ENCODE measurements at regions not wholly inside any gene's neighbourhood (a gene's known extent, or its start where the extent isn't known, plus 50 kb on each side); places are given as distances from the start of the nearest gene placed in this dataset.

- H3K4me1 ChIP-seq: no peaks in the 10 kb centered on the region
- TF ChIP-seq EHF (CRISPR knock-in tag; IDR thresholded peaks at IDR 0.05) (no peak), KDM1A (IDR thresholded peaks at IDR 0.05; ENCODE audit: low read depth) (no peak), EP300 (IDR thresholded peaks at IDR 0.05) (no peak), FOSB (CRISPR knock-in tag; IDR thresholded peaks at IDR 0.05) (no peak), POLR2A (IDR thresholded peaks at IDR 0.05; ENCODE audit: low read length) (no peak), TFCP2L1 (CRISPR knock-in tag; IDR thresholded peaks at IDR 0.05) (no peak), JUNB (IDR thresholded peaks at IDR 0.05) (no peak), HEYL (CRISPR knock-in tag; IDR thresholded peaks at IDR 0.05) (no peak), RNF2 (IDR thresholded peaks at IDR 0.05; ENCODE audit: borderline replicate concordance, low read depth) (no peak), MAZ (IDR thresholded peaks at IDR 0.05; ENCODE audit: borderline replicate concordance, low read depth, low read length) (no peak), CBX2 (IDR thresholded peaks at IDR 0.05; ENCODE audit: borderline replicate concordance, low read depth) (no peak), CEBPB (IDR thresholded peaks at IDR 0.05) (no peak), ZSCAN20 (CRISPR knock-in tag; IDR thresholded peaks at IDR 0.05) (no peak), HOXB5 (CRISPR knock-in tag; IDR thresholded peaks at IDR 0.05) (no peak), POLR2AphosphoS2 (conservative IDR thresholded peaks at IDR 0.05; ENCODE audit: low read length) (no peak), PBX3 (IDR thresholded peaks at IDR 0.05) (no peak), ATOH8 (CRISPR knock-in tag; IDR thresholded peaks at IDR 0.05; ENCODE audit: low read depth) (no peak)
- no peaks in the 10 kb centered on the region for H3K9me3 ChIP-seq
- ChIA-PET POLR2A (no interaction called here), CTCF (no interaction called here)
- no peak overlapping the region for H3K4me3 ChIP-seq
- H3K27ac ChIP-seq: no peak overlapping the region
- DNase-seq (ENCODE audit: low read depth in 1 of 2, low spot score in 1 of 2): no peak
- ATAC-seq: no peak
- WGBS (ENCODE audit: missing lambda C conversion rate): 6% methylated on average over 2 of the region's 2 CpGs
- no peak overlapping the region for H3K4me2 ChIP-seq
- no peak for FAIRE-seq
These were observed 604.0 kb upstream of the ANO3 start for GRCh38 chr11:25727944-25728343.

GRCh38 chr11:25730230-25730629 is 601.7 kb upstream of the ANO3 start:
- H3K4me2 ChIP-seq: no peak overlapping the region
- H3K4me3 ChIP-seq: no peak overlapping the region
- no peaks in the 10 kb centered on the region for H3K9me3 ChIP-seq
- ATAC-seq (no peak), DNase-seq (ENCODE audit: low read depth in 1 of 2, low spot score in 1 of 2) (no peak), FAIRE-seq (no peak)
- TF ChIP-seq MAFK (IDR thresholded peaks at IDR 0.05; ENCODE audit: partially characterized antibody) (peak; percentile 50), GATA3 (IDR thresholded peaks at IDR 0.05; ENCODE audit: borderline replicate concordance) (no peak)
- 28% methylated on average over 2 of the region's 2 CpGs for WGBS (ENCODE audit: missing lambda C conversion rate)
- no peak overlapping the region for H3K27ac ChIP-seq
- CTCF ChIA-PET: no interaction called here
- no peaks in the 10 kb centered on the region for H3K4me1 ChIP-seq
- POLR2A ChIA-PET: no interaction called here

GRCh38 chr11:25733777-25734176 is 598.2 kb upstream of the ANO3 start:
- DNase-seq (ENCODE audit: low read depth in 1 of 2, low spot score in 1 of 2): no peak
- CTCF ChIA-PET: no interaction called here
- no peaks in the 10 kb centered on the region for H3K4me1 ChIP-seq
- POLR2A ChIA-PET: no interaction called here
- no peak for ATAC-seq
- H3K4me2 ChIP-seq: no peak overlapping the region
- 3% methylated on average over 2 of the region's 2 CpGs for WGBS (ENCODE audit: missing lambda C conversion rate)
- FAIRE-seq: no peak
- no peaks in the 10 kb centered on the region for H3K9me3 ChIP-seq
- no peak overlapping the region for H3K27ac ChIP-seq
- TF ChIP-seq RFX5 (IDR thresholded peaks at IDR 0.05): no peak
- no peak for TF ChIP-seq FOXS1 (CRISPR knock-in tag; IDR thresholded peaks at IDR 0.05)
- no peak for TF ChIP-seq ZNF302 (CRISPR knock-in tag; IDR thresholded peaks at IDR 0.05)
- TF ChIP-seq PBX3 (IDR thresholded peaks at IDR 0.05): no peak
- no peak for TF ChIP-seq HOXB13 (CRISPR knock-in tag; IDR thresholded peaks at IDR 0.05; ENCODE audit: low read depth)
- no peak for TF ChIP-seq JUN (IDR thresholded peaks at IDR 0.05)
- TF ChIP-seq MAZ (IDR thresholded peaks at IDR 0.05; ENCODE audit: borderline replicate concordance, low read depth, low read length): no peak
- H3K4me3 ChIP-seq: no peak overlapping the region

All from A549 (cell line).